ENCODE measurements at regions not wholly inside any gene's neighbourhood (a gene's known extent, or its start where the extent isn't known, plus 50 kb on each side); places are given as distances from the start of the nearest gene placed in this dataset.
"Not testable (repeated sequence)": the region's sequence is repeated elsewhere in the genome, so short reads cannot be mapped to it uniquely, and the experiment has no call there.

- no peak for DNase-seq
- 73 to 84% methylated on average over 4 of the region's 4 CpGs for WGBS, 2 donors
- intact Hi-C loops (cut with DNase I): no loop called here
- Histone ChIP-seq H3K36me3 (ENCODE audit: control insufficient read depth in 1 of 2, insufficient read depth in 2 of 2, low read length in 1 of 2) (no peaks in the 10 kb centered on the region), H3K9me3 (ENCODE audit: control insufficient read depth, low read length) (no peaks in the 10 kb centered on the region), H3K4me1 (ENCODE audit: control insufficient read depth in 1 of 2, insufficient read depth in 2 of 2, low read length in 2 of 2) (no peaks in the 10 kb centered on the region), H3K4me3 (ENCODE audit: low read length in 2 of 2) (no peak overlapping the region), H3K27ac (ENCODE audit: low read depth in 1 of 2, low read length in 2 of 2) (no peak overlapping the region), H3K27me3 (ENCODE audit: control insufficient read depth in 1 of 2, insufficient read depth in 2 of 2, low read length in 1 of 2) (no peaks in the 10 kb centered on the region)
- ATAC-seq (ENCODE audit: low FRiP score): no peak
These were observed 161.4 kb upstream of the NANOGP8 start for GRCh38 chr15:35246451-35246850.

- intact Hi-C loops (cut with DNase I); H3K27me3 ChIP-seq (ENCODE audit: control insufficient read depth in 1 of 2, insufficient read depth in 2 of 2, low read length in 1 of 2); H3K4me1 ChIP-seq (ENCODE audit: control insufficient read depth in 1 of 2, insufficient read depth in 2 of 2, low read length in 2 of 2); H3K9me3 ChIP-seq (ENCODE audit: control insufficient read depth, low read length); H3K27ac ChIP-seq (ENCODE audit: low read depth in 1 of 2, low read length in 2 of 2); H3K36me3 ChIP-seq (ENCODE audit: control insufficient read depth in 1 of 2, insufficient read depth in 2 of 2, low read length in 1 of 2); DNase-seq; H3K4me3 ChIP-seq (ENCODE audit: low read length in 2 of 2); ATAC-seq (ENCODE audit: low FRiP score): not testable (repeated sequence)
- 77 to 88% methylated on average over 1 to 2 of the region's 2 CpGs for WGBS, 2 donors
These were observed 160.6 kb upstream of the NANOGP8 start for GRCh38 chr15:35245681-35246080.

DNA sequence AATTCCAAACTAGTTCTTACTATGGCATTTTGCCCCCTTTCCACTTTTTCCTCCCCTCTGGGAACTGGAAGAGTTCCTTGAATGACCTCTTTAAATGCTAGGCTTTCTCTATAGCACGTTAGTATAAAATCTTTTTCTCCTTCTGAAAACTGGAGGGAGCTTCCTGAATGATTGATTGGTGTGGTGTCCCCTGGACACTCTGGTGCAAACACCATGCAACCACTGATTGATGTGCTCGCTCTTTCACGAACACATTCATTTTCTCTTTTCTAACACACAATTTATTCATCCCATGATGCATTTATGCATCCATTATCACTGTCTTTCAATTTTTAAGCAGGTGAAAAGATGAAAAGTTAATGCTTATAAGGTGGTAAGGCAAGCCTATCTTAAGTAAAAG lies 159.1 kb upstream of the NANOGP8 start:
- intact Hi-C loops (cut with DNase I): no loop called here
- ATAC-seq (ENCODE audit: low FRiP score) (no peak), DNase-seq (no peak)
- Histone ChIP-seq H3K4me3 (ENCODE audit: low read length in 2 of 2) (no peak overlapping the region), H3K4me1 (ENCODE audit: control insufficient read depth in 1 of 2, insufficient read depth in 2 of 2, low read length in 2 of 2) (no peaks in the 10 kb centered on the region), H3K9me3 (ENCODE audit: control insufficient read depth, low read length) (no peaks in the 10 kb centered on the region), H3K27ac (ENCODE audit: low read depth in 1 of 2, low read length in 2 of 2) (no peak overlapping the region), H3K36me3 (ENCODE audit: control insufficient read depth in 1 of 2, insufficient read depth in 2 of 2, low read length in 1 of 2) (no peaks in the 10 kb centered on the region), H3K27me3 (ENCODE audit: control insufficient read depth in 1 of 2, insufficient read depth in 2 of 2, low read length in 1 of 2) (no peaks in the 10 kb centered on the region)
- 73 to 83% methylated on average over 3 of the region's 3 CpGs for WGBS, 2 donors

DNA sequence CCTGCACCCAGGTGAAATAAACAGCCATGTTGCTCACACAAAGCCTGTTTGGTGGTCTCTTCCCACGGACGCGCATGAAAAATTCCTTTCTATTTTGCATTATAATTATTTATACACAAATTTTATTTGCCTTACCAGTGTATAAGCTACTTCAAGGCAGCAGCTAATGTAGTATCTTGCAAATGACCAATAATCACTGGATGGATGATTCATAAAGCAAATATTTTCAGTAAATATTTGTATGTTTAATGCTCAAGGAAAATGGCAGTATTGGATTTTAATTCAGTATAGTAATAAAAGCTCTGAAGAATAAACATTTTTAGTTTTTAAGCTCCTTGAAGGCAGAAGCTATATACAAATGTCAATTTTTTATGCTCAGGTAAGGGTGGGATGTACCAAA lies 158.7 kb upstream of the NANOGP8 start:
- 97 to 98% methylated on average over 3 of the region's 3 CpGs for WGBS, 2 donors
- Histone ChIP-seq H3K27me3 (ENCODE audit: control insufficient read depth in 1 of 2, insufficient read depth in 2 of 2, low read length in 1 of 2) (no peaks in the 10 kb centered on the region), H3K4me1 (ENCODE audit: control insufficient read depth in 1 of 2, insufficient read depth in 2 of 2, low read length in 2 of 2) (no peaks in the 10 kb centered on the region), H3K36me3 (ENCODE audit: control insufficient read depth in 1 of 2, insufficient read depth in 2 of 2, low read length in 1 of 2) (no peaks in the 10 kb centered on the region), H3K4me3 (ENCODE audit: low read length in 2 of 2) (no peak overlapping the region), H3K9me3 (ENCODE audit: control insufficient read depth, low read length) (no peaks in the 10 kb centered on the region), H3K27ac (ENCODE audit: low read depth in 1 of 2, low read length in 2 of 2) (no peak overlapping the region)
- intact Hi-C loops (cut with DNase I): no loop called here
- ATAC-seq (ENCODE audit: low FRiP score): no peak
- no peak for DNase-seq

- H3K9me3 ChIP-seq (ENCODE audit: control insufficient read depth, low read length); H3K4me3 ChIP-seq (ENCODE audit: low read length in 2 of 2); H3K27ac ChIP-seq (ENCODE audit: low read depth in 1 of 2, low read length in 2 of 2); ATAC-seq (ENCODE audit: low FRiP score); intact Hi-C loops (cut with DNase I); H3K36me3 ChIP-seq (ENCODE audit: control insufficient read depth in 1 of 2, insufficient read depth in 2 of 2, low read length in 1 of 2); H3K27me3 ChIP-seq (ENCODE audit: control insufficient read depth in 1 of 2, insufficient read depth in 2 of 2, low read length in 1 of 2); DNase-seq; H3K4me1 ChIP-seq (ENCODE audit: control insufficient read depth in 1 of 2, insufficient read depth in 2 of 2, low read length in 2 of 2): not testable (repeated sequence)
- WGBS, 2 donors: 81 to 87% methylated on average over 3 to 6 of the region's 6 CpGs
These were observed 154.6 kb upstream of the NANOGP8 start for GRCh38 chr15:35239693-35240092.

DNA sequence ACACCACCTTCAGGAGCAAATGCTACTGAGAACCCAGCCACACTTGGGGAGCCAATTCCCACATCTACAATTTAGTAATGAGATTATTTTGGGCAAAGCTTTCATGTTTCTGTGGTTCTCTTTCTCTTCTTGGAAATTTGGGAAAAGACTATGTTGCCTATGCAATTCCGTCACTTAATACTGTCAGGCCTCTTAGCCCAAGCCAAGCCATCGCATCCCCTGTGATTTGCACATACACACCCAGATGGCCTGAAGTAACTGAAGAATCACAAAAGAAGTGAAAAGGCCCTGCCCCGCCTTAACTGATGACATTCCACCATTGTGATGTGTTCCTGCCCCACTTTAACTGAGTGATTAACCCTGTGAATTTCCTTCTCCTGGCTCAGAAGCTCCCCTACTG lies 153.4 kb upstream of the NANOGP8 start:
- H3K4me1 ChIP-seq (ENCODE audit: control insufficient read depth in 1 of 2, insufficient read depth in 2 of 2, low read length in 2 of 2); H3K27me3 ChIP-seq (ENCODE audit: control insufficient read depth in 1 of 2, insufficient read depth in 2 of 2, low read length in 1 of 2); DNase-seq; ATAC-seq (ENCODE audit: low FRiP score); intact Hi-C loops (cut with DNase I); H3K27ac ChIP-seq (ENCODE audit: low read depth in 1 of 2, low read length in 2 of 2); H3K4me3 ChIP-seq (ENCODE audit: low read length in 2 of 2); H3K36me3 ChIP-seq (ENCODE audit: control insufficient read depth in 1 of 2, insufficient read depth in 2 of 2, low read length in 1 of 2); H3K9me3 ChIP-seq (ENCODE audit: control insufficient read depth, low read length): not testable (repeated sequence)
- WGBS, 2 donors: 92 to 93% methylated on average over 3 of the region's 3 CpGs

DNA sequence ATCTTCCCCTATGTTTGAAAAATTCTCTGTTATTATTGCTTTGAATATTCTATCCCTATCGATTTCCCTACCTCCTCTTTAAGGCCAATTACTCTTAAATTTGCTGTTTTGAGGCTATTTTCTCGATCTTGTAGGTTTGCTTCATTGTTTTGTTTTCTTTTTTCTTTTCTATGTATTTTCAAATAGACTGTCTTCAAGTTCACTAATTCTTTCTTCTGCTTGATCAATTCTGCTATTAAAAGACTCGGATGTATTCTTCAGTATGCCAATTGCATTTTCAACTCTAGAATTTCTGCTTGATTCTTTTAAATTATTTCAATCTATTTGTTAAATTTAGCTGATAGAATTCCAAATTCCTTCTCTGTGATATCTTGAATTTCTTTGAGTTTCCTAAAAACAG lies 144.0 kb upstream of the NANOGP8 start:
- WGBS, 2 donors: 85 to 86% methylated on average over 3 of the region's 3 CpGs
- no peak for ATAC-seq (ENCODE audit: low FRiP score)
- DNase-seq: no peak
- Histone ChIP-seq H3K27ac (ENCODE audit: low read depth in 1 of 2, low read length in 2 of 2) (no peak overlapping the region), H3K4me1 (ENCODE audit: control insufficient read depth in 1 of 2, insufficient read depth in 2 of 2, low read length in 2 of 2) (no peaks in the 10 kb centered on the region), H3K4me3 (ENCODE audit: low read length in 2 of 2) (no peak overlapping the region), H3K36me3 (ENCODE audit: control insufficient read depth in 1 of 2, insufficient read depth in 2 of 2, low read length in 1 of 2) (no peaks in the 10 kb centered on the region), H3K27me3 (ENCODE audit: control insufficient read depth in 1 of 2, insufficient read depth in 2 of 2, low read length in 1 of 2) (no peaks in the 10 kb centered on the region), H3K9me3 (ENCODE audit: control insufficient read depth, low read length) (no peaks in the 10 kb centered on the region)
- intact Hi-C loops (cut with DNase I): no loop called here

DNA sequence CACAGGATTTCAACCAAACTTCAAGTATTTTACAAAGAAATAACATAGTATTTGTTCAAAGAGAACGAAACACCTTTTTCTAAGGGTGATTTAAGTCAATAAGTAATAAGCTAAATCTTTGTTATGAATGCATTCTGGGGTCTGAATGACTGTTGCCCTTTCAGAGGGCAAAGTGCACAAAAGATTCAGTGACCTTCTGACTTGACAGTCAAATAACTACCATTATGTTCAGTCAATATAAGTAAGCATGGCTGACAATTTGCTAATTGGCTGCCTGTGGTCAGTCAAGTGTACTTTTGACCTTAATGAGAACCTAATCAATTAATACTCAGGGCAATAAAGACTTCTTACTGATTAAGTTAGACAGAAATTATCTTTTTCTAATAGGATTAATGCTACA lies 133.1 kb upstream of the NANOGP8 start:
- Histone ChIP-seq H3K4me1 (ENCODE audit: control insufficient read depth in 1 of 2, insufficient read depth in 2 of 2, low read length in 2 of 2) (no peaks in the 10 kb centered on the region), H3K27ac (ENCODE audit: low read depth in 1 of 2, low read length in 2 of 2) (no peak overlapping the region), H3K9me3 (ENCODE audit: control insufficient read depth, low read length) (no peaks in the 10 kb centered on the region), H3K4me3 (ENCODE audit: low read length in 2 of 2) (no peak overlapping the region), H3K27me3 (ENCODE audit: control insufficient read depth in 1 of 2, insufficient read depth in 2 of 2, low read length in 1 of 2) (no peaks in the 10 kb centered on the region), H3K36me3 (ENCODE audit: control insufficient read depth in 1 of 2, insufficient read depth in 2 of 2, low read length in 1 of 2) (no peaks in the 10 kb centered on the region)
- intact Hi-C loops (cut with DNase I): no loop called here
- WGBS, 2 donors: 81 to 95% methylated on average over 1 of the region's 1 CpG
- ATAC-seq (ENCODE audit: low FRiP score) (no peak), DNase-seq (no peak)

DNA sequence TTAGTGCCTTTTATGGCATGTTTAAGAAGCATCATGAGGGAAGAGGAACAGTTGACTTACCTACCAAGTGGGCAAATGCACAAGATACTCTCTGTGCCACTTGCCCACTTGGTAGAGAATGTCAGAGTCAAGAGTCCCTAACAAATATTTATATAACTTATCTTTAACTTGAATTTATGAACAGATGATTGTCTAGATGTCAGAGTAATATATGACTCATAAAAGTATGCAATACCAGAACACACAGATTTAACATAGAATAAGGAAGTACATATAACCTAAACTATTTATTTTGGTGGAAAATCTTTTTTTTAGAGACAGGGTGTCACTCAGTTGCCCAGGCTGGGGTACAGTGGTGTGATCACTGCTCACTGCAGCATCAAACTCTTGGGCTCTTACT lies 130.0 kb upstream of the NANOGP8 start:
- no peak overlapping the region for H3K27ac ChIP-seq (ENCODE audit: low read depth in 1 of 2, low read length in 2 of 2)
- H3K9me3 ChIP-seq (ENCODE audit: control insufficient read depth, low read length): no peaks in the 10 kb centered on the region
- ATAC-seq (ENCODE audit: low FRiP score): no peak
- no peak overlapping the region for H3K4me3 ChIP-seq (ENCODE audit: low read length in 2 of 2)
- no peaks in the 10 kb centered on the region for H3K36me3 ChIP-seq (ENCODE audit: control insufficient read depth in 1 of 2, insufficient read depth in 2 of 2, low read length in 1 of 2)
- DNase-seq: peak in 1 of 2 donors; percentile 45
- no peaks in the 10 kb centered on the region for H3K27me3 ChIP-seq (ENCODE audit: control insufficient read depth in 1 of 2, insufficient read depth in 2 of 2, low read length in 1 of 2)
- intact Hi-C loops (cut with DNase I): no loop called here
- no peaks in the 10 kb centered on the region for H3K4me1 ChIP-seq (ENCODE audit: control insufficient read depth in 1 of 2, insufficient read depth in 2 of 2, low read length in 2 of 2)
